Ovary (tissue), 7 donors: ENCODE measurements at regions not wholly inside any gene's neighbourhood (a gene's known extent, or its start where the extent isn't known, plus 50 kb on each side); places are given as distances from the start of the nearest gene placed in this dataset.

Experiments used
- DNase-seq, 5 donors: peaks; one replicate each; pipeline ENCODE4 v3.0.0-alpha.2; 2019 to 2020
- H3K27ac ChIP-seq, 2 donors: fragments of 200-600 bp; one replicate each; pipeline versions ENCODE4 v1.5.1 to v1.8.0; 2019 to 2022
- H3K27me3 ChIP-seq: fragments of 200-600 bp; one replicate; pipeline ENCODE4 v1.8.0; 2022
- H3K36me3 ChIP-seq: fragments of 200-600 bp; sonication (generic); one replicate; pipeline ENCODE4 v1.5.1; 2019
- H3K4me1 ChIP-seq: one replicate; pipeline ENCODE4 v1.8.1; 2013; ENCODE audit warnings: mild to moderate bottlenecking, moderate library complexity; ENCODE audit not compliant: insufficient read depth
- H3K4me3 ChIP-seq: fragments of 200-600 bp; sonication (generic); one replicate; pipeline ENCODE4 v1.5.1; 2017
- H3K9me3 ChIP-seq, 2 donors: fragments of 200-600 bp in 1 of 2; sonication (generic) in 1 of 2; one replicate each; pipeline versions ENCODE4 v1.5.1 to v1.8.1; 2013 to 2019; ENCODE audit warnings: mild to moderate bottlenecking in 1 of 2, moderate library complexity in 1 of 2
- CTCF ChIP-seq, 3 donors: fragments of 450-650 bp in 2 of 3; fragments of 200-600 bp in 1 of 3; IDR thresholded peaks; one replicate each; pipeline versions ENCODE4 v1.5.1 to v1.8.0; 2016 to 2022; ENCODE audit warnings: antibody characterized with exemption in 3 of 3, mild to moderate bottlenecking in 1 of 3
- EP300 ChIP-seq: sonication (generic); formaldehyde crosslinking; IDR thresholded peaks from one replicate; pipeline ENCODE4 v1.6.1; 2017; ENCODE audit warnings: antibody characterized with exemption
- POLR2A ChIP-seq: fragments of 450-650 bp; IDR thresholded peaks from one replicate; pipeline ENCODE4 v1.6.1; 2017; ENCODE audit warnings: antibody characterized with exemption, mild to moderate bottlenecking, moderate library complexity
- WGBS, 3 donors: extraction: QIAGEN DNeasy Blood & Tissue Kit in 1 of 3; methylation state at CpG; one replicate each; pipeline versions ENCODE4 v1.1.5 to v1.1.7; 2013 to 2017; 5-methylcytosine and 5-hydroxymethylcytosine counted together
- intact Hi-C, 4 donors: fragments of 100-400 bp; cut with DNase I; formaldehyde crosslinking; loops; one replicate each; pipeline versions ENCODE4 v1.11.0 to v1.15.1; 2022 to 2023
- donor health status: DM: no; HTN: no; CAD: no; lungs with moderate emphysema.
- donor health status: DM: no; HTN: no; CAD: no.
- donor health status: Bipolar disorder and iron deficiency.
- donor health status: DM: no; HTN: no; CAD: no.
- donor health status: DM: yes; HTN: yes; CAD: no.

- peak; percentile 34 to 68 (median 49) for DNase-seq
- Histone ChIP-seq H3K27ac (peak overlapping the region; percentile 80 to 96), H3K9me3 (no peaks in the 10 kb centered on the region), H3K4me3 (peak overlapping the region; percentile 64), H3K4me1 (peaks cover 16% of the 10 kb centered on the region), H3K36me3 (no peaks in the 10 kb centered on the region), H3K27me3 (no peaks in the 10 kb centered on the region)
- 3 to 8% (median 6%) methylated on average over 15 of the region's 15 CpGs for WGBS, 3 donors
- intact Hi-C loops: loop anchor here in 2 of 4 donors (10.0 kb wide), 2 partner anchors 125 to 335 kb away; partner anchors contain the start of gene MAP3K1 (in 1 of the 2)
- TF ChIP-seq CTCF (IDR thresholded peaks at IDR 0.05) (no peak), POLR2A (no peak), EP300 (no peak)
Measured at GRCh38 chr5:56480078-56480704, 247.1 kb upstream of the ANKRD55 start.

- H3K36me3 ChIP-seq: no peaks in the 10 kb centered on the region
- TF ChIP-seq POLR2A: no peak
- TF ChIP-seq CTCF (IDR thresholded peaks at IDR 0.05): no peak
- TF ChIP-seq EP300: no peak
- no peak for DNase-seq
- H3K4me1 ChIP-seq: peaks cover 16% of the 10 kb centered on the region
- H3K27me3 ChIP-seq: no peaks in the 10 kb centered on the region
- peak overlapping the region; percentile 64 for H3K4me3 ChIP-seq
- 9 to 12% (median 10%) methylated on average over 9 of the region's 9 CpGs for WGBS, 3 donors
- H3K27ac ChIP-seq: peak overlapping the region; percentile 80 to 96
- intact Hi-C loops: loop anchor here in 2 of 4 donors (10.0 kb wide), 2 partner anchors 125 to 335 kb away; partner anchors contain the start of gene MAP3K1 (in 1 of the 2)
- no peaks in the 10 kb centered on the region for H3K9me3 ChIP-seq
Measured at GRCh38 chr5:56479696-56480077, 246.6 kb upstream of the ANKRD55 start.

GRCh38 chr5:56479126-56479525 is 246.0 kb upstream of the ANKRD55 start:
- H3K9me3 ChIP-seq: no peaks in the 10 kb centered on the region
- H3K27ac ChIP-seq: peak overlapping the region in 1 of 2 donors; percentile 96
- peaks cover 16% of the 10 kb centered on the region for H3K4me1 ChIP-seq
- TF ChIP-seq EP300 (no peak), POLR2A (no peak), CTCF (IDR thresholded peaks at IDR 0.05) (no peak)
- DNase-seq: no peak
- intact Hi-C loops: no loop called here
- no peaks in the 10 kb centered on the region for H3K27me3 ChIP-seq
- no peak overlapping the region for H3K4me3 ChIP-seq
- WGBS, 3 donors: 68 to 78% (median 71%) methylated on average over 3 of the region's 3 CpGs
- no peaks in the 10 kb centered on the region for H3K36me3 ChIP-seq

- no peaks in the 10 kb centered on the region for H3K9me3 ChIP-seq
- H3K4me3 ChIP-seq: no peak overlapping the region
- TF ChIP-seq CTCF (IDR thresholded peaks at IDR 0.05) (no peak), POLR2A (no peak), EP300 (no peak)
- DNase-seq: no peak
- intact Hi-C loops: no loop called here
- peaks cover 16% of the 10 kb centered on the region for H3K4me1 ChIP-seq
- H3K27me3 ChIP-seq: no peaks in the 10 kb centered on the region
- no peak overlapping the region for H3K27ac ChIP-seq
- WGBS, 3 donors: 92 to 97% (median 97%) methylated on average over 3 of the region's 3 CpGs
- no peaks in the 10 kb centered on the region for H3K36me3 ChIP-seq
Measured at GRCh38 chr5:56478062-56478461, 244.9 kb upstream of the ANKRD55 start.
